Mucosa of descending colon (tissue), 3 donors: ENCODE measurements at regions not wholly inside any gene's neighbourhood (a gene's known extent, or its start where the extent isn't known, plus 50 kb on each side); places are given as distances from the start of the nearest gene placed in this dataset.
A peak's percentile ranks its signal among the peaks of the same experiment; 100 is the strongest.

Source experiments
- ATAC-seq: fragments of 200-7000 bp; cut with Tn5 transposase; one replicate; pipeline ENCODE4 v1.9.1; 2020; ENCODE audit warnings: mild to moderate bottlenecking, moderate library complexity
- DNase-seq, 3 donors: peaks; one replicate each; pipeline ENCODE4 v3.0.0-alpha.2; 2020
- H3K36me3 ChIP-seq: fragments of 200-600 bp; one replicate; pipeline ENCODE4 v1.8.0; 2021; ENCODE audit warnings: low read depth, mild to moderate bottlenecking
- H3K4me1 ChIP-seq: fragments of 200-600 bp; one replicate; pipeline ENCODE4 v1.8.0; 2021; ENCODE audit warnings: low read depth, mild to moderate bottlenecking
- H3K4me3 ChIP-seq: fragments of 200-600 bp; one replicate; pipeline ENCODE4 v1.8.0; 2021; ENCODE audit warnings: mild to moderate bottlenecking
- H3K9me3 ChIP-seq: fragments of 200-600 bp; one replicate; pipeline ENCODE4 v1.8.0; 2021; ENCODE audit warnings: mild to moderate bottlenecking
- CTCF ChIP-seq: fragments of 200-600 bp; IDR thresholded peaks from one replicate; pipeline ENCODE4 v1.8.0; 2022; ENCODE audit warnings: antibody characterized with exemption, mild to moderate bottlenecking
- intact Hi-C, 2 donors: fragments of 100-400 bp; cut with DNase I in 1 of 2; cut with micrococcal nuclease in 1 of 2; formaldehyde crosslinking; loops; one replicate each; pipeline versions ENCODE4 v1.11.0 to v1.11.1; 2022; cut with DNase I, micrococcal nuclease
- donor health status: DM: no; HTN: no; CAD: no; lungs with moderate emphysema.
- donor health status: DM: no; HTN: no; CAD: no.
- donor health status: DM: no; HTN: yes; CAD: no.

GRCh38 chr1:194103516-194104246 lies 917.3 kb upstream of the B3GALT2 start:
- ATAC-seq = no peak
- intact Hi-C loops = no loop called here
- DNase-seq = no peak
- TF ChIP-seq CTCF = no peak
- H3K4me3 ChIP-seq = no peak overlapping the region
- H3K9me3 ChIP-seq = no peaks in the 10 kb centered on the region
- no peaks in the 10 kb centered on the region for H3K4me1 ChIP-seq
- H3K36me3 ChIP-seq = no peaks in the 10 kb centered on the region

GRCh38 chr1:194103101-194103500 lies 916.7 kb upstream of the B3GALT2 start:
- Histone ChIP-seq H3K36me3 (no peaks in the 10 kb centered on the region), H3K9me3 (no peaks in the 10 kb centered on the region), H3K4me3 (no peak overlapping the region), H3K4me1 (no peaks in the 10 kb centered on the region)
- no peak for TF ChIP-seq CTCF
- ATAC-seq (no peak), DNase-seq (no peak)
- intact Hi-C loops = no loop called here

GRCh38 chr1:194102607-194103006 lies 916.2 kb upstream of the B3GALT2 start:
- DNase-seq (peak in 1 of 3 donors; percentile 13), ATAC-seq (peak; percentile 17)
- Histone ChIP-seq H3K4me1 (no peaks in the 10 kb centered on the region), H3K36me3 (no peaks in the 10 kb centered on the region), H3K9me3 (no peaks in the 10 kb centered on the region), H3K4me3 (no peak overlapping the region)
- TF ChIP-seq CTCF = no peak
- intact Hi-C loops = no loop called here

- no peak for DNase-seq
- H3K4me3 ChIP-seq = no peak overlapping the region
- TF ChIP-seq CTCF = no peak
- no peaks in the 10 kb centered on the region for H3K4me1 ChIP-seq
- intact Hi-C loops = no loop called here
- H3K36me3 ChIP-seq = no peaks in the 10 kb centered on the region
- no peaks in the 10 kb centered on the region for H3K9me3 ChIP-seq
- ATAC-seq = no peak
Observed at GRCh38 chr1:194084755-194085154, 898.3 kb upstream of the B3GALT2 start.

GRCh38 chr1:194081444-194081843 lies 895.0 kb upstream of the B3GALT2 start:
- TF ChIP-seq CTCF = no peak

GRCh38 chr1:194080826-194081225 lies 894.4 kb upstream of the B3GALT2 start:
- ATAC-seq (no peak), DNase-seq (no peak)
- TF ChIP-seq CTCF = no peak
- Histone ChIP-seq H3K4me3 (no peak overlapping the region), H3K9me3 (no peaks in the 10 kb centered on the region), H3K4me1 (no peaks in the 10 kb centered on the region), H3K36me3 (no peaks in the 10 kb centered on the region)
- intact Hi-C loops = no loop called here

More at GRCh38 chr1:194081444-194081843, 895.0 kb upstream of the B3GALT2 start:
- no peak overlapping the region for H3K4me3 ChIP-seq
- no peak for ATAC-seq
- DNase-seq = no peak
- H3K9me3 ChIP-seq = no peaks in the 10 kb centered on the region
- intact Hi-C loops = no loop called here
- no peaks in the 10 kb centered on the region for H3K4me1 ChIP-seq
- no peaks in the 10 kb centered on the region for H3K36me3 ChIP-seq
